Hematopoietic multipotent progenitor cell treated with erythropoietin and hydrocortisone succinate and interleukin-3 and kit ligand, for 4 days (in vitro differentiated cells): ENCODE measurements at regions not wholly inside any gene's neighbourhood (a gene's known extent, or its start where the extent isn't known, plus 50 kb on each side); places are given as distances from the start of the nearest gene placed in this dataset.
A peak's percentile ranks its signal among the peaks of the same experiment; 100 is the strongest.

Experiments
- DNase-seq: peaks from one replicate; pipeline ENCODE4 v3.0.0-alpha.2; 2015

GRCh38 chr20:1060985-1061384, 57.4 kb upstream of the PSMF1 start:
- DNase-seq: no peak

- peak; percentile 3 for DNase-seq
Measured at GRCh38 chr20:1061484-1062221, 56.7 kb upstream of the PSMF1 start.

GRCh38 chr20:1062334-1063010, 55.9 kb upstream of the PSMF1 start:
- no peak for DNase-seq
